ENCODE measurements at regions not wholly inside any gene's neighbourhood (a gene's known extent, or its start where the extent isn't known, plus 50 kb on each side); places are given as distances from the start of the nearest gene placed in this dataset.

DNA sequence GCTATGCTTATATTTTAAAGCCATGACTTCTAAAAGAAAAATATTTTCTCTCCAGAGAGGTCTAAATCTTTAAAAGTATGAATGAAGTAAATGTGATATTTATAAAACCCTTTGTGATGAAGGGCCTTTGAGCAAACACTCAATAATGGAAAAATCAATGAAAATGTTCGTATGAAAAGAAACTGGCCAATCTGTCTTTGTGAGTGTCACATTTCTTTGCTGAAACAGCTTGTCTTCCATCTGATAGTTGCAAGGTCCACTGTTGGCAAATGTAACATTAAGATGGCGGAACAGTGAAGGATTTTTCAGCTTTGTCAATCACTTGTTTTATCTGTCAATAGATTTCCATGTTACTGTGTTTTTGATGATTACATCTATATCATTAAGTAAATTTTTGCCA lies 162.9 kb upstream of the GATA6 start:
- RAD21 ChIA-PET (ENCODE audit: low non-redundant PET in 1 of 2, low total read pairs in 2 of 2, uncharacterized antibody in 2 of 2, unreplicated experiment in 2 of 2): no interaction called here
- H3K79me2 ChIP-seq (ENCODE audit: insufficient read depth, low read length): no peaks in the 10 kb centered on the region
- H3K36me3 ChIP-seq (ENCODE audit: control insufficient read depth in 1 of 2, insufficient read depth in 2 of 2, low read length in 2 of 2): no peaks in the 10 kb centered on the region
- no peaks in the 10 kb centered on the region for H3K9me3 ChIP-seq (ENCODE audit: control insufficient read depth in 1 of 2, insufficient read depth in 1 of 2, low read depth in 1 of 2, low read length in 2 of 2)
- no peak for ATAC-seq
- H3K27me3 ChIP-seq (ENCODE audit: insufficient read depth, low read length): no peaks in the 10 kb centered on the region
- POLR2A ChIA-PET: no interaction called here
- no TSS peak for BruUV-seq (replicated peaks)
- intact Hi-C loops (cut with micrococcal nuclease): no loop called here
- no peak overlapping the region for H3K27ac ChIP-seq (ENCODE audit: low read depth, low read length)
- TF ChIP-seq POLR2A (IDR thresholded peaks at IDR 0.05; ENCODE audit: borderline replicate concordance, extremely low read depth, insufficient read depth, insufficient read length): no peak
- no peak for TF ChIP-seq FOSL1 (IDR thresholded peaks at IDR 0.05; ENCODE audit: low read depth)
- no peak for TF ChIP-seq SP1 (IDR thresholded peaks at IDR 0.05; ENCODE audit: low read depth)
- no peak overlapping the region for H2AFZ ChIP-seq (ENCODE audit: low read depth, low read length, poor library complexity, severe bottlenecking)
- no peaks in the 10 kb centered on the region for H4K20me1 ChIP-seq (ENCODE audit: insufficient read depth)
- H3K4me1 ChIP-seq (ENCODE audit: control insufficient read depth in 1 of 2, insufficient read depth in 2 of 2, low read length in 2 of 2): no peaks in the 10 kb centered on the region
- H3K9me2 ChIP-seq (ENCODE audit: insufficient read depth): no peaks in the 10 kb centered on the region
- no peak overlapping the region for H3K9ac ChIP-seq (ENCODE audit: low read length)
- no peak overlapping the region for H3K4me3 ChIP-seq (replicated peaks in 1 of 2; ENCODE audit: low read depth in 1 of 2, low read length in 2 of 2)
- CTCF ChIA-PET: interaction anchor here (1.4 to 1.5 kb wide), 2 partner anchors 9 to 11 kb away, joined by 3 to 4 read pairs; no protein-coding TSS in a partner anchor
- DNase-seq (ENCODE audit: low read depth, low spot score): no peak
- no peak overlapping the region for H3K4me2 ChIP-seq (ENCODE audit: low read length)

DNA sequence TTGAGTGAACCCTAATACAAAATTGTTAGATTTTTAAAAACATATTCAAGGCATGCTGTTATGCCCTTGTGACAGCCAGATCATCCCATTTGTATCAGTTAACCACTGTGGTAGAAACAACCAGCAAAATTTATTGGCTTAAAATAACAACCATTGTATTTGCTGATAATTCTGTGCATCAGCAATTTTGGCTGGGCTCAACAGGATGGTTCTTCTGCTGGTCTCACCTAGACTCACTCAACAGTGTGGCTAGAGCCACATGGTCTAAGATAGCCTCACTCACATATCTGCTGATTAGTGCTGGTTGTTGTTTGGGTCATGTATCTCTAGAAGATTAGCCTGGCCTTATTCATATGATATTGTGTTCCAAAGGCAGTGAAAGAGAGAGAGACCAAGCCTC lies 160.1 kb upstream of the GATA6 start:
- Histone ChIP-seq H3K4me2 (ENCODE audit: low read length) (no peak overlapping the region), H3K4me1 (ENCODE audit: control insufficient read depth in 1 of 2, insufficient read depth in 2 of 2, low read length in 2 of 2) (no peaks in the 10 kb centered on the region), H3K9ac (ENCODE audit: low read length) (no peak overlapping the region), H3K27me3 (ENCODE audit: insufficient read depth, low read length) (no peaks in the 10 kb centered on the region), H3K36me3 (ENCODE audit: control insufficient read depth in 1 of 2, insufficient read depth in 2 of 2, low read length in 2 of 2) (no peaks in the 10 kb centered on the region), H2AFZ (ENCODE audit: low read depth, low read length, poor library complexity, severe bottlenecking) (no peak overlapping the region), H3K9me2 (ENCODE audit: insufficient read depth) (no peaks in the 10 kb centered on the region), H3K9me3 (ENCODE audit: control insufficient read depth in 1 of 2, insufficient read depth in 1 of 2, low read depth in 1 of 2, low read length in 2 of 2) (no peaks in the 10 kb centered on the region), H4K20me1 (ENCODE audit: insufficient read depth) (no peaks in the 10 kb centered on the region), H3K4me3 (replicated peaks in 1 of 2; ENCODE audit: low read depth in 1 of 2, low read length in 2 of 2) (no peak overlapping the region), H3K27ac (ENCODE audit: low read depth, low read length) (no peak overlapping the region), H3K79me2 (ENCODE audit: insufficient read depth, low read length) (no peaks in the 10 kb centered on the region)
- intact Hi-C loops (cut with micrococcal nuclease): loop anchor here (1.0 kb wide), 1 partner anchor 12 kb away; no protein-coding TSS in a partner anchor
- ChIA-PET CTCF (interaction anchor here (0.9 kb wide), 1 partner anchor 12 kb away, joined by 3 read pairs; no protein-coding TSS in a partner anchor), RAD21 (ENCODE audit: low non-redundant PET in 1 of 2, low total read pairs in 2 of 2, uncharacterized antibody in 2 of 2, unreplicated experiment in 2 of 2) (no interaction called here), POLR2A (no interaction called here)
- BruUV-seq (replicated peaks): no TSS peak
- ATAC-seq (no peak), DNase-seq (ENCODE audit: low read depth, low spot score) (no peak)
- TF ChIP-seq EZH2phosphoT487 (IDR thresholded peaks at IDR 0.05; ENCODE audit: borderline replicate concordance): no peak
- TF ChIP-seq EGR1 (IDR thresholded peaks at IDR 0.05; ENCODE audit: low read depth): no peak
- no peak for TF ChIP-seq FOSL1 (IDR thresholded peaks at IDR 0.05; ENCODE audit: low read depth)
- no peak for TF ChIP-seq CBX3 (IDR thresholded peaks at IDR 0.05; ENCODE audit: low read depth)
- TF ChIP-seq POLR2AphosphoS5 (IDR thresholded peaks at IDR 0.05; ENCODE audit: low read depth, low read length): no peak
- no peak for TF ChIP-seq RAD21 (IDR thresholded peaks at IDR 0.05; ENCODE audit: low read depth)
- TF ChIP-seq, protein P1, sequence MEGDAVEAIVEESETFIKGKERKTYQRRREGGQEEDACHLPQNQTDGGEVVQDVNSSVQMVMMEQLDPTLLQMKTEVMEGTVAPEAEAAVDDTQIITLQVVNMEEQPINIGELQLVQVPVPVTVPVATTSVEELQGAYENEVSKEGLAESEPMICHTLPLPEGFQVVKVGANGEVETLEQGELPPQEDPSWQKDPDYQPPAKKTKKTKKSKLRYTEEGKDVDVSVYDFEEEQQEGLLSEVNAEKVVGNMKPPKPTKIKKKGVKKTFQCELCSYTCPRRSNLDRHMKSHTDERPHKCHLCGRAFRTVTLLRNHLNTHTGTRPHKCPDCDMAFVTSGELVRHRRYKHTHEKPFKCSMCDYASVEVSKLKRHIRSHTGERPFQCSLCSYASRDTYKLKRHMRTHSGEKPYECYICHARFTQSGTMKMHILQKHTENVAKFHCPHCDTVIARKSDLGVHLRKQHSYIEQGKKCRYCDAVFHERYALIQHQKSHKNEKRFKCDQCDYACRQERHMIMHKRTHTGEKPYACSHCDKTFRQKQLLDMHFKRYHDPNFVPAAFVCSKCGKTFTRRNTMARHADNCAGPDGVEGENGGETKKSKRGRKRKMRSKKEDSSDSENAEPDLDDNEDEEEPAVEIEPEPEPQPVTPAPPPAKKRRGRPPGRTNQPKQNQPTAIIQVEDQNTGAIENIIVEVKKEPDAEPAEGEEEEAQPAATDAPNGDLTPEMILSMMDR (IDR thresholded peaks at IDR 0.05 in 2 of 3, conservative IDR thresholded peaks at IDR 0.05 in 1 of 3; ENCODE audit: borderline replicate concordance in 1 of 3, insufficient read depth in 1 of 3, low read depth in 2 of 3, low read length in 2 of 3): no peak
- TF ChIP-seq CEBPB (IDR thresholded peaks at IDR 0.05; ENCODE audit: low read depth): no peak
- TF ChIP-seq ELF1 (IDR thresholded peaks at IDR 0.05; ENCODE audit: borderline replicate concordance, low read depth): no peak
- no peak for TF ChIP-seq ZNF274 (IDR thresholded peaks at IDR 0.05; ENCODE audit: low read depth, low read length)
- TF ChIP-seq, protein P2, sequence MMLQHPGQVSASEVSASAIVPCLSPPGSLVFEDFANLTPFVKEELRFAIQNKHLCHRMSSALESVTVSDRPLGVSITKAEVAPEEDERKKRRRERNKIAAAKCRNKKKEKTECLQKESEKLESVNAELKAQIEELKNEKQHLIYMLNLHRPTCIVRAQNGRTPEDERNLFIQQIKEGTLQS (IDR thresholded peaks at IDR 0.05): no peak
- TF ChIP-seq, protein P3, sequence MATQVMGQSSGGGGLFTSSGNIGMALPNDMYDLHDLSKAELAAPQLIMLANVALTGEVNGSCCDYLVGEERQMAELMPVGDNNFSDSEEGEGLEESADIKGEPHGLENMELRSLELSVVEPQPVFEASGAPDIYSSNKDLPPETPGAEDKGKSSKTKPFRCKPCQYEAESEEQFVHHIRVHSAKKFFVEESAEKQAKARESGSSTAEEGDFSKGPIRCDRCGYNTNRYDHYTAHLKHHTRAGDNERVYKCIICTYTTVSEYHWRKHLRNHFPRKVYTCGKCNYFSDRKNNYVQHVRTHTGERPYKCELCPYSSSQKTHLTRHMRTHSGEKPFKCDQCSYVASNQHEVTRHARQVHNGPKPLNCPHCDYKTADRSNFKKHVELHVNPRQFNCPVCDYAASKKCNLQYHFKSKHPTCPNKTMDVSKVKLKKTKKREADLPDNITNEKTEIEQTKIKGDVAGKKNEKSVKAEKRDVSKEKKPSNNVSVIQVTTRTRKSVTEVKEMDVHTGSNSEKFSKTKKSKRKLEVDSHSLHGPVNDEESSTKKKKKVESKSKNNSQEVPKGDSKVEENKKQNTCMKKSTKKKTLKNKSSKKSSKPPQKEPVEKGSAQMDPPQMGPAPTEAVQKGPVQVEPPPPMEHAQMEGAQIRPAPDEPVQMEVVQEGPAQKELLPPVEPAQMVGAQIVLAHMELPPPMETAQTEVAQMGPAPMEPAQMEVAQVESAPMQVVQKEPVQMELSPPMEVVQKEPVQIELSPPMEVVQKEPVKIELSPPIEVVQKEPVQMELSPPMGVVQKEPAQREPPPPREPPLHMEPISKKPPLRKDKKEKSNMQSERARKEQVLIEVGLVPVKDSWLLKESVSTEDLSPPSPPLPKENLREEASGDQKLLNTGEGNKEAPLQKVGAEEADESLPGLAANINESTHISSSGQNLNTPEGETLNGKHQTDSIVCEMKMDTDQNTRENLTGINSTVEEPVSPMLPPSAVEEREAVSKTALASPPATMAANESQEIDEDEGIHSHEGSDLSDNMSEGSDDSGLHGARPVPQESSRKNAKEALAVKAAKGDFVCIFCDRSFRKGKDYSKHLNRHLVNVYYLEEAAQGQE (IDR thresholded peaks at IDR 0.05; ENCODE audit: low read depth): no peak
- no peak for TF ChIP-seq YY1 (IDR thresholded peaks at IDR 0.05; ENCODE audit: extremely low read depth, insufficient replicate concordance, low read depth, low read length)

Measured in HCT116 (cell line).